GM18873 (cell line): ENCODE measurements at regions not wholly inside any gene's neighbourhood (a gene's known extent, or its start where the extent isn't known, plus 50 kb on each side); places are given as distances from the start of the nearest gene placed in this dataset.

Source experiments
- ATAC-seq: cut with Tn5 transposase; IDR thresholded peaks from one replicate; pipeline ENCODE4 v1.9.1; 2021; ENCODE audit warnings: mild to moderate bottlenecking, moderate library complexity, moderate number of reproducible peaks; ENCODE audit not compliant: unreplicated experiment, low FRiP score

GRCh38 chr14:62126879-62127478 lies 364.8 kb downstream of the SNAPC1 start:
- ATAC-seq = peak; percentile 64

- ATAC-seq = no peak
These were observed 368.2 kb downstream of the SNAPC1 start for GRCh38 chr14:62130441-62130840.

GRCh38 chr14:62133776-62134550 lies 371.7 kb downstream of the SNAPC1 start:
- no peak for ATAC-seq

DNA sequence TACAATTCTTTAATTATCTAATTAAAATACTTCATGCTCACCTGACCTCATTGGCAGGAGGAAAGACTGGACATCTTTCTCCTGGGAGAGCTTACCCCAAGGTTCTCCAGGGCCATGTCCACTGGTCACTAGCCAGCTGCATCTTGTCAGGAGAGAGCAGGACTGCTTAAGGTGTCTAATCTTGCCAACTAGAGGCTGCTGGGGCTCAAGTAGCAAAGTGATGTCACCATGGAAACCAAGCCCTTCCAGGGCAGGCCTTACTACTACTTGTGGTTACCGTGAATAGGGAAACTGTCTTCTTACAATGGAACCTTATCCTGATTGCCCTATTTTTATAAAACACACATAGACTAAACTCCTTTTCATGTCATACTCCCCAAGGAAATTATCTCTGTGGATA lies 376.4 kb downstream of the SNAPC1 start:
- no peak for ATAC-seq

- no peak for ATAC-seq
These were observed 378.9 kb downstream of the SNAPC1 start for GRCh38 chr14:62141139-62141538.

- no peak for ATAC-seq
These were observed 381.0 kb downstream of the SNAPC1 start for GRCh38 chr14:62143245-62143644.

GRCh38 chr14:62144863-62145262 lies 382.6 kb downstream of the SNAPC1 start:
- no peak for ATAC-seq

DNA sequence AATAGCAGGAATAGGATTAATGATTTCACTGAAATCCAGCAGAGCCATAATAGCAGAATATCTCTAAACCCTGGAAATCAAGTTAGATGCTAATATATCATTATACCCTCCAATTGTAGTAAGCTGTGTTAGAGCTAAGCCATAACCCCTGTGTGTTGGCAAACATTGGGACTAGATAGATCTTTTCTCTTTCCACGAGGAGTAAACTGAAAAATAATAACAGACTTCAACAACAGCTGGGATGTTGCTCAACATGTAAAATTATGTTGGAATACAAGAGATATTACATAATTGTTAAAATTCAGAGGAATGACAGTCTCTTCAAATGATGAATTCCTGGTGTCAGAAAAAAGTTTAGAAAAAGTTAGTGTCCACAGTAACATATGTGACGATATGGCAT lies 383.8 kb downstream of the SNAPC1 start:
- no peak for ATAC-seq

- no peak for ATAC-seq
These were observed 393.8 kb downstream of the SNAPC1 start for GRCh38 chr14:62156052-62156451.

DNA sequence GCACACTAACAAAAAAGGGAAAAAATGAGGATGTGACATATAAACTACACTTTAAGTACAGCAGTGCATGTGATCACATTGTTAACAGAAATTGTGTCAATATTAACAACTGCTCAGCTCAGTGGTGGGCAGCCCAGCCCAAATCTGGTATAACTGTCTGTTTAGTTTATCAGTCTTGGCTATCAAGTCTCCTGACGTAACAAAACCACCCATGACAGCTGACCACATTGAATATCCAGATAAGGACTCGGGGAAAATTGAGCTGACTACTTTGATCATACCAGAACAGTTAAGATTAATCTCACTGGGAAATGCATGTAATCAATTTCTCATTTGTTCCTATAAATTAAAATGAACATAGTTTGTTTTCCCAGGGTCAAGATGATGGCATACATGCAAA lies 396.6 kb downstream of the SNAPC1 start:
- ATAC-seq = no peak

DNA sequence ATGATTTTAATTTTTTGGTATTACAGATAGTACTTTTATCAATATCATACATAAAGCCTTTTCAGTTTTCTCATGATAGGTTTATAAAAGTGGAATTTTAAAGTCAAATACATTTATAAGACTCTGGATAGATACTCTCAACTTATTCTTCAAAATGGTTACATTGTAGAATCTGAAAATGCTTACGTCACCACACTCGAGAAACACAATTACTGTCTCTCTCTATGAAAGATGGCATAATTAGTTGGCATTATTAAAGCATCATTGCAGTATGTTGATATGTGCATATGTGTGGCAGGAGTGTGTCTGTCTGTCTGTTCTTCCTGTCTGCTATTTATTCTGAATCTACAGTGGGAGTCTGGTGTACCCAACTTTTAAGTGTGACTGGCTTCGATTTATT lies 397.1 kb downstream of the SNAPC1 start:
- ATAC-seq = no peak

GRCh38 chr14:62162998-62163589 lies 400.9 kb downstream of the SNAPC1 start:
- no peak for ATAC-seq

- ATAC-seq = no peak
These were observed 406.4 kb downstream of the SNAPC1 start for GRCh38 chr14:62168564-62169155.

DNA sequence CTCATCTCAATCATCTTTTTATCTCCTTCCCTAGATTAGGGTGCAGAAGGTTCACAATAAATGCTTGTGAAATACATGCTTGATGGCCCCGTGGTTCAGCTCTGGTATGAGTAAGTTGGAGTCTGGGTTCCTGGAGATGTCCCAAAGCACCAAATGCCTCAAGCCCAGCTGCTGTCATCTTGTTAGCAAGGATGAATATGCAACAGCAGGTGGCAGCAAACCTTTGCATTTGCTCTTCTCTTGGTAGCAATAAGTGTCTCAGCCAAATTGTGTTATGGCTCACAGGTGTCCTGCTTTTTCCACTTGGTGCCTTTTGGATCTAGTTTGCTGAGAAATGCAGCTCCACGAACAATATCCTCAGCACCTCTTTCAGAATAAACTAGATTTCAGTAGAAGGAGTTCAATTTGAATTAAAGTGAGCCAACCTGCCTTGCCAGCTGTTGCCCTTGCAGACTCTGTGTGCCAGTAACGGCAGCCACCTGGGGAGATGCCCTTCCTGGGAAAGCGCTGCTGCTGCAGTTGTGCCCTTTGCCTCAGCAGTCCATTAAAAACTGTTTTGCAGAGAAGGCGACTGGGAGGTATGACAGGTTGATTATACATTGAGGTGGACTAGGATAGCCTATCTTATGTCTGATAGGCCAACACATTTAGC lies 417.3 kb downstream of the SNAPC1 start:
- ATAC-seq = no peak

GRCh38 chr14:62181591-62181990 lies 419.4 kb downstream of the SNAPC1 start:
- ATAC-seq = no peak

DNA sequence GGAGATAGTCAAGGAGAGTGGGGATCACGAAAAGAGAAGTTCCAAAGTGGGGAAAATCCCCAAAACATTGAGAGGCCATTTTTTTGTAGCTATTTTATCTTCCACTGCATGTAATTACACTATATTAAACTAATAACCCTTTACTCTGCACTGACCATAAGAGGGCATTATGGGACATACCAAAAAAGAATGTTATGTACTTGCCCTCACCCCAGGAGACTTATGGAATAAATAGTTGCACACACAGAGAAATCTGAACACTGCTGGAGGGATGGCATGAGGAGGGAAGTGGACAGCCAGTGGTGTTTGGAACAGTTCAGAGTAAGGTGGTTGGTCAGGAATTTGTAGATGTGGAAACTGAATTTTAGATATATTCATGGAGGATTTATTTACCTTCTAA lies 422.9 kb downstream of the SNAPC1 start:
- no peak for ATAC-seq

DNA sequence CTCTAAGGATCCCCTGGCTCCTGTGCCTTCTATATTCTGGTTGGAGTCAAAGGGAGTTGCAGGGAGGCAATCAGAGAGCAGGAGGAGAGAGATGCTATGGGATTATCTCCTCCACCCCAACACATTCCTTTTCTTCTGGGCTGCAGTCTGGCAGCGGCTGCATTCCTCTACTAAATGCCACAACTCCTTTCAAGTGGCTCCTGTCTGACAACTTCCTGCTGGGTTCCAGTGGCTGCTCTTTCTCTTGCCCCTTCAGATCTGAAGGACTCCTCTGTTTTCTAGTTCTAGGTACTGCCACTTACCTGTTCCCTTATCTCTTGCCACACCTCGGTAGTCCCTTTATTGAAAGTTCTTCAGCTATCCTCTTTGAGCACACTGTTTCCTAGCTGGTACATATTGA lies 425.0 kb downstream of the SNAPC1 start:
- no peak for ATAC-seq

GRCh38 chr14:62189698-62190097 lies 427.5 kb downstream of the SNAPC1 start:
- ATAC-seq = no peak

DNA sequence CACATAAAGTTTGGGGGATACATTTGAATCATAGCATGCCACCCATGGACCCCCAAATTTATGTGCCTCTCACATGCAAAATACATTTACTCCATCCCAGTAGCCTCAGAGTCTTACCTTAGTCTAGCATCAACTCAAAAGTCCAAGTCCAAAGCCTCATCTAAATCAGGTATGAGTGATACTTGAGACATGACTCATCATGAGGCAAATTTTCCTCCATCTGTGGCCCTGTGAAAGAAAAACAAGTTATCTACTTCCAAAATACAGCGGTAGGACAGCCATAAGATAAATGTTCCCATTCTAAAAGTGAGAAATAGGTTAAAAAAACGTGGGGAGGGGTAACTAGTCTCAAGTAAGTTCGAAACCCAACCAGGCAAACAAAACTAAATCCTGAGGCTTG lies 444.2 kb downstream of the SNAPC1 start:
- ATAC-seq = no peak

GRCh38 chr14:62209287-62209899 lies 447.2 kb downstream of the SNAPC1 start:
- no peak for ATAC-seq

DNA sequence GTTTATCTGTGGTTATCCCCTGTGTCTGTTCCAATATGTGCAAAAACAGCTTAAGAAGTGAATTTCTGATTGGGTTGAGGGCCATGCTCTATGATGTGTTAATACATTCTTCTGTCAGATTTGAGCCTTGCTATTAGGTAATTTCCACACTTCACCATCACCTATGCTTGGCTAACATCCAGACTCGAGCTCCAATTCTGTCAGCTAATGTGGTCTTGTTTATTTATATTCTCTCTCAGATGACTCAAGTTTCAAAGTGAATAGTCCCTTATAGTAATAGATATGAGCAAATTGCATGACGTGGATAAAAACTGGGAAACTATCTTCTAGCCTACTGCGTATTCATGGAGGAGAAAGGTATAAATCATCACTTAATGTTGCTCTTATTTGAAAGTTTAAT lies 451.3 kb downstream of the SNAPC1 start:
- ATAC-seq = no peak
